ENCODE measurements at regions not wholly inside any gene's neighbourhood (a gene's known extent, or its start where the extent isn't known, plus 50 kb on each side); places are given as distances from the start of the nearest gene placed in this dataset.

- ATAC-seq: no peak
- TF ChIP-seq ZC3H10 (CRISPR knock-in tag; IDR thresholded peaks at IDR 0.05) (no peak), ZNF565 (CRISPR knock-in tag; conservative IDR thresholded peaks at IDR 0.05; ENCODE audit: low read depth) (no peak)
Measured at GRCh38 chr2:16223841-16224177, 283.5 kb downstream of the MYCN start.

- no peak for ATAC-seq
- TF ChIP-seq CSDC2 (CRISPR knock-in tag; IDR thresholded peaks at IDR 0.05) (no peak), ZNF70 (CRISPR knock-in tag; IDR thresholded peaks at IDR 0.05) (no peak), ISL1 (CRISPR knock-in tag; IDR thresholded peaks at IDR 0.05) (no peak), ARNTL (CRISPR knock-in tag; IDR thresholded peaks at IDR 0.05; ENCODE audit: borderline replicate concordance, low read depth) (no peak), RARB (CRISPR knock-in tag; IDR thresholded peaks at IDR 0.05) (no peak), PATZ1 (CRISPR knock-in tag; IDR thresholded peaks at IDR 0.05; ENCODE audit: borderline replicate concordance) (no peak), ESRRG (CRISPR knock-in tag; IDR thresholded peaks at IDR 0.05) (no peak), BACH2 (CRISPR knock-in tag; IDR thresholded peaks at IDR 0.05; ENCODE audit: borderline replicate concordance) (no peak), ZFP3 (CRISPR knock-in tag; IDR thresholded peaks at IDR 0.05) (no peak), ZNF8 (CRISPR knock-in tag; IDR thresholded peaks at IDR 0.05) (no peak), CSRNP3 (CRISPR knock-in tag; IDR thresholded peaks at IDR 0.05) (no peak), ZC3H10 (CRISPR knock-in tag; IDR thresholded peaks at IDR 0.05) (no peak), GLIS3 (CRISPR knock-in tag; IDR thresholded peaks at IDR 0.05) (no peak), SNAI2 (CRISPR knock-in tag; IDR thresholded peaks at IDR 0.05) (no peak), TCF4 (CRISPR knock-in tag; IDR thresholded peaks at IDR 0.05; ENCODE audit: borderline replicate concordance) (no peak), OSR1 (CRISPR knock-in tag; IDR thresholded peaks at IDR 0.05) (no peak), TOX (CRISPR knock-in tag; IDR thresholded peaks at IDR 0.05; ENCODE audit: borderline replicate concordance) (no peak)
Measured at GRCh38 chr2:16223161-16223840, 283.0 kb downstream of the MYCN start.

GRCh38 chr2:16222326-16222725 is 282.0 kb downstream of the MYCN start:
- no peak for TF ChIP-seq ESRRG (CRISPR knock-in tag; IDR thresholded peaks at IDR 0.05)
- no peak for TF ChIP-seq POU6F1 (CRISPR knock-in tag; IDR thresholded peaks at IDR 0.05; ENCODE audit: borderline replicate concordance, low read depth)
- no peak for TF ChIP-seq ZNF8 (CRISPR knock-in tag; IDR thresholded peaks at IDR 0.05)
- no peak for TF ChIP-seq ZFP3 (CRISPR knock-in tag; IDR thresholded peaks at IDR 0.05)
- no peak for TF ChIP-seq BACH2 (CRISPR knock-in tag; IDR thresholded peaks at IDR 0.05; ENCODE audit: borderline replicate concordance)
- no peak for TF ChIP-seq RARB (CRISPR knock-in tag; IDR thresholded peaks at IDR 0.05)
- no peak for TF ChIP-seq CSRNP3 (CRISPR knock-in tag; IDR thresholded peaks at IDR 0.05)
- no peak for TF ChIP-seq ZNF70 (CRISPR knock-in tag; IDR thresholded peaks at IDR 0.05)
- no peak for TF ChIP-seq ISL1 (CRISPR knock-in tag; IDR thresholded peaks at IDR 0.05)
- no peak for TF ChIP-seq OSR1 (CRISPR knock-in tag; IDR thresholded peaks at IDR 0.05)
- TF ChIP-seq TCF4 (CRISPR knock-in tag; IDR thresholded peaks at IDR 0.05; ENCODE audit: borderline replicate concordance): no peak
- TF ChIP-seq ARNTL (CRISPR knock-in tag; IDR thresholded peaks at IDR 0.05; ENCODE audit: borderline replicate concordance, low read depth): no peak
- no peak for TF ChIP-seq SNAI2 (CRISPR knock-in tag; IDR thresholded peaks at IDR 0.05)
- ATAC-seq: no peak

- TF ChIP-seq ZNF565 (CRISPR knock-in tag; conservative IDR thresholded peaks at IDR 0.05; ENCODE audit: low read depth): no peak
- TF ChIP-seq CREB5 (CRISPR knock-in tag; IDR thresholded peaks at IDR 0.05; ENCODE audit: low read depth): no peak
- TF ChIP-seq CSDC2 (CRISPR knock-in tag; IDR thresholded peaks at IDR 0.05): no peak
- no peak for TF ChIP-seq PATZ1 (CRISPR knock-in tag; IDR thresholded peaks at IDR 0.05; ENCODE audit: borderline replicate concordance)
- TF ChIP-seq TCF4 (CRISPR knock-in tag; IDR thresholded peaks at IDR 0.05; ENCODE audit: borderline replicate concordance): no peak
- no peak for TF ChIP-seq ISL1 (CRISPR knock-in tag; IDR thresholded peaks at IDR 0.05)
- no peak for TF ChIP-seq PPARA (CRISPR knock-in tag; IDR thresholded peaks at IDR 0.05; ENCODE audit: borderline replicate concordance)
- TF ChIP-seq BACH2 (CRISPR knock-in tag; IDR thresholded peaks at IDR 0.05; ENCODE audit: borderline replicate concordance): no peak
- no peak for TF ChIP-seq ZFP30 (CRISPR knock-in tag; IDR thresholded peaks at IDR 0.05)
- TF ChIP-seq ZFP3 (CRISPR knock-in tag; IDR thresholded peaks at IDR 0.05): no peak
- TF ChIP-seq OSR1 (CRISPR knock-in tag; IDR thresholded peaks at IDR 0.05): no peak
- no peak for TF ChIP-seq CSRNP3 (CRISPR knock-in tag; IDR thresholded peaks at IDR 0.05)
- no peak for TF ChIP-seq RARB (CRISPR knock-in tag; IDR thresholded peaks at IDR 0.05)
- no peak for TF ChIP-seq ZNF70 (CRISPR knock-in tag; IDR thresholded peaks at IDR 0.05)
- no peak for ATAC-seq
Measured at GRCh38 chr2:16221461-16222010, 281.2 kb downstream of the MYCN start.
